Midbrain (tissue), 1 donor: ENCODE measurements at regions not wholly inside any gene's neighbourhood (a gene's known extent, or its start where the extent isn't known, plus 50 kb on each side); places are given as distances from the start of the nearest gene placed in this dataset.

ENCODE experiments used
- DNase-seq: peaks from one replicate; lab custom pipeline; 2025; lab: John Stamatoyannopoulos, UW

DNA sequence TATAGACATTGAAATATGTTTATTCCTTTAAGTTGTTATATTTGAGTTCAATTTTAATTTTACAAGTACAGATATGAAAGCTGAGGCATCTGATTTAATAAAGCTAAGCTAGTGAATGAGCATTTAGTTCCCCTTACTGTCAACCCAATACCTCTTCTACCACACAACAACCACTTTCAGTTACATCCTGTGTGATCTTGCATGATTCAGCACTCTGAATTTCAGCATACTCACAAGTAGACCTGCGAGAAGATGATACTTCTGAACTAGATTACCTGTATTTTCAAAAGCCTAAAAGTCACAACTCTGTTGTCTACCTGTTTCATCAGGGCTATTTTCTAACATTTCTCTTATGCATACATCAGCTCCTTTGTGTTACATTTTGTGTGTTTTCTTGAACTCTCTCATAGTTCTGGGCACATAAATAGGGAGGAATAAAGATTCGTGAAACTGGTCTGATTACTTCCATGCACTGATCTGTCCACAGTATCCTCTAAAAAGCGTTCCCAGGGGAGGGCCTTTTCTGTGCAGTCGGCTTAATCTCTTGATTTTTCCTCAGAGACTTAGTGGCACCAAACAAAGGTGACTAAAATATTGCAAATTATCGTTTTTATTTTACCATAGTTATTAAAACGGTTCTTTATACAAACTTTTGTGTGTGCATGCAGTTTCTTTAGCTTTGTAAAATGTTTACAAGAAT lies 2025.5 kb upstream of the NUDT12 start:
- DNase-seq = no peak

DNA sequence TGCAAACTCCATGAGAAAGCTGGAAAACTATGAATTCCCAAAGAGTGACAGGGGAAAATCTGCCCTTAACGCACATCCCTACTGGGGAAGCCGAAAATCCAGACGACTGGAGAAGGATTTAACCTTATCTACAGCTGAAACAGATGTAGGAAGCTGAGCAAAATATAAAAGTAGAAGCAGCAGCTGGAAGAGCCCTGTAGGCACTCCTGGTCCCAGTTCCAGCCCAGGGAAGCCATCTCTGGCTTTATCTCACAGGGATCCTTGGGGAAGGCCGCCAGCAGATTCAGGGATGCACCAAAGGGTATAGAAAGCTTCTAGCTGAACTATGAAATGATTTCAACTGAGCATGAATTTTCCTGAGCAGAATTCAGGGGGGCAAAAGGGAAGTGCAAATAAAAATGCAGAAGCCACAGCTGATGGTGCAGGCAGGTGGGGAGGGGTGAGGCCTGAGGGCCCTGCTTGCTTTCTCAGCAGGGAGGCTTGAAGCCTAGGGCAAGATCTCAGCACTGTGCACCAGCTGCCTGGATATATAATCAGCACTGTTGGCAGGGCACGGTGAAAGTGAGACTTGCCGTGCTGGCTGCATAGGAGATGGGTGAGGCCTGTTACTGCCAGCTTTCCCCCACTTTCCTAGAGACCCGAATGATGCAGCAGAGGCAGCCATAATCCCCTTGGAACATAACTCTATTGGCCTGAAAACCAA lies 2019.5 kb upstream of the NUDT12 start:
- DNase-seq = no peak

DNA sequence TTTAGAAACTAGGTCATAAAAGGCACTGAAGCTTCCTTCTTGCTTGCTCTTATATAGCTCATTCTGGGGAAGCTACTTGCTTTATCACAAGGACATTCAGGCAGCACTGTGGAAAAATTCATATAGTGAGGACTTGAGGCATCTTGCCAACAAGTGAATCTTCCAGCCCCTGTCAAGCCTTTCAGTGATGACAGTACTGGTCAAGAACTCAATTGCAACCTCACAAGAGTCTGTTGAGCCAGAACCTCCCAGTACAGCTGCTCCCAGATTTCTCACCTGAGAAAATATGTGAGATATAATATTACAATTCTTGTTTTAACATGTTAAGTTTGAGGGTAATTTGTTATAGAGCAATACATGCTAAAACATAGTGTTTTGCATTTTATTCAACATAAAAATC lies 2011.0 kb upstream of the NUDT12 start:
- DNase-seq = no peak

DNA sequence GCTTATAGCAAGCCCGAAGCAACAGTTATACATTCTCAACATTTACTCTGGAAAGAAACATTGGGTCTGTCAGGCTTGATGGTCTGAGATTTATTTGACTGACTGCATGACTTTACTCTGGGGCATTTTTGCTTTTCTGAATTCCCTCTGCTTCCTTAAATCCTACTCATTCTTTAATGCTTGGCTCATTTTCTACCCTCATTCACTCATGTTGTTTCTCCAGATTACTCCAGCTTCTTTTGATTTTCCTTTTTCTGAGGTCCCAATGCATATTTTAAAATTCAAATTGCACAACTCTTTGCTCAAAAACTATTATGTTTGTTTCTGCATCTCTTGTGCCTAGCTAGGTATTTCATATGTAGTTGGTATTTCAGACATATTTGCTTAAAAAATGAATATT lies 2002.9 kb upstream of the NUDT12 start:
- DNase-seq = no peak

DNA sequence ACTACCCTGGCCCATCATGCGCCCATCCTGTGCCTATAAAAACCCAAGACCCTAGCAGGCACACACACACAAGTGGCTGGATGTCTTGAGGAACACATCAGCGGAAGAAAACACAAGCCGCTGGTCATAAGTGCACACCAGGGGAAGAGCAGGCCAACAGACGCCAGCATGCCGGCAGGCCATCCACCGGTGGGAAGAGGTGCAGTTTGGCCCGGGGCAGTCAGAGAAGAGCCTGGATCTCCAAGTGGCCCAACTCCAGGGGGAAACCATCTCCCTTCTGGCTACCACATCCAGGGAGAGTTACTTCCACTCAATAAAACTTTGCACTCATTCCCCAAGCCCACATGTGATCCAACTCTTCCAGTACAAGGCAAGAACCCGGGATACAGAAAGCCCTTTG lies 2001.3 kb upstream of the NUDT12 start:
- DNase-seq = no peak

DNA sequence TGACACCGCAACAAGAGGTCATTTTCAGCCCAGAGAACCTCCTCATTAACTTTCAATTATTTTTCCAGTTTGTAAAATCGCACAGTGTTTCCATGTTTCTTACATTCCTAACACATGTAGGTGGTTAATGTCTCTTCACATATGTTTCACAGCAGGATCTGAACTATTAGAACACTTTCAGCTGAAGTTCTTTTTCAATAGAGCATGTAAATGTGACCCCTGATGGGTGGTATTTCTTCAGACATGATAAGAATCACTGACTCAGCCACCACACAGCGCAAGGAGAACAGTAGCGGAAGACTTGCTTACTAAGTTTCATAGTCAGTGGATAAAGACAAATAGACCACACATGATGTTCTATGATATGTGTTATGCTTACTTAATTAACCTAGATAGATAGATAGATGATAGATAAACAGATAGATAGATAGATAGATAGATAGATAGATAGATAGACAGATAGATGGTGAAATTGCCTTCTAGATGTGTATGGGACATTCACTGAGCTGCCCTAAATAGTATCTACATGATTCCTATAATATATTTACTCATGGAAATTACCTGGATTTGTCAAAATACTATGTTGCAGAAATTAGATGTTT lies 1992.1 kb upstream of the NUDT12 start:
- DNase-seq = no peak

DNA sequence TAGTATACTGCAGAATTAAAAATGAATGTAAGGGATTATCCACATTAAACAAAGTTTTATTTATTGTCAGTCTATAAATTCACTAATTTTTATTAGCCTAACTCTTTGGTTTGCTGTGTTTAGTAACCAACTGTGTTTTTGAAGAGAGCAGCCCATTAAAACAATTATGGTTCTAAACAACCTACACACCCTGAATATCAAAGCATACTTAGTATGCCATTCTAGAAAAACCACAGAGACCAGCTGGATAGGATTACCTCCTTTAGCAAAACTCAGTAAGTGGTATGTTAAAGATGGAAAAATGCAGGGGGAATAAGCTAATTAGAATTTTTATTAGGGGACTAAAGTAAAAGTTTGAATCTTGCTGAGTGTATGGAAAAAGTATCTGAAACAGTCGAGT lies 1981.7 kb upstream of the NUDT12 start:
- no peak for DNase-seq

DNA sequence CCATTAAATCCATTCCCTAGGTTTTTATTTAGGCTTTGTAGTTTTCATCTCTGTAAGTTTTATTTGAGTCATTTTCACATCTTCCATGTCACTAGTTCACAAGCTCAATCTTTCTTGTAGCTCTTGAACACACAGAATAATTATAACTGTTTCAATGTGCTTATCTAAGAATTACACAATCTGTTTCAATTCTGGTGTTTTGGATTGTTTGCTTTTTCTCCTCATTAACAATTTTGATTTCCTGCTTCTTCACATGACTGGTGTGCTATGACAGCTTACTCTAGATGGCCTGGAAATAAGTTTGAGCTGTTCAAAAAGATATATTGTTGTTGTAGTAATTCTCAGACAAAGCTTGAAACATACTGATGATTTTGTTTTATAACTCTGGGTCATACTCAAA lies 1974.1 kb upstream of the NUDT12 start:
- DNase-seq = no peak

DNA sequence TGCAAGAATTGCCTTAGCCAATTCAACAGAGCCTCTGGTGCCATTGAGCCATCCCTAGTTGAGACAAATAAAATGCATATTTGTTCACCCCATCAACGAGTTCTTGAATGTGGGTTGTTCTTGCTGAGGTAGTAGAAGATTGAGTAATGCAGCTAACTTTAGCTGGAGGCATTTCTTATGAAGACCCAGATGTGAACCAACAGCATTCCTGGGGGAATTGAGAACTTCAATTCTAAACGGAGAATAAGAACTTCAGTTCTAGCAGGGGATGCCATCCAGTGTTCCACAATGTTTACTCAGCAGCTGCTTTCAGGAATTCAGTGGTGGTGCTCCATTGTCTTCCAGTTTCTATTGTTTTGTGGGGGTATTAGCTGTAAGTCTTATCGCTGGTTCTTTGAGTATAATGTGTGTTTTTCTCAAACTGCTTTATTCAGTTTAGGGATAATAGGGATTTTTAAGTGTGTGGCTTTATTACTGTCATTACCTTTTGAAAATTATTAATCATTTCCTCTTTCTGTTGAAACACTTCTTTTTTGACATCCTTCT lies 1968.2 kb upstream of the NUDT12 start:
- no peak for DNase-seq

DNA sequence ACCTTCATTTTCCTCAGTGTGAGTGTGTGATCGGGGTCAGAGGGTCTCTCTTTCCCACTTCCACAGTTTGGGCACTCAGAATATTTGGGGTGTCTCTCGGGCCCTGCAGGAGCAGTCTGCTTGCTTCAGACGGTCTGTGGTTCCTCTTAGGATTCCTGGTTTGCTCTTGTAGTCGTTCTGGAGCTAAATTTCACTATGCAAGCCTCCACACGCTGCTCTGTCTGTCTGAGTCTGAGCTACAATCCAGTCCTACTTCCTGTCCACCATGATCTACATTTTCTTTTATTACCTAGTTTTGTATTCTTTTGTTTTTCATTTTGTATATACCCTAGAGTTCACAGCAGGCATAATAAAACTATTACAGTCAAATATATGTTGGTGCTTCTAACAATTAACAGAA lies 1967.3 kb upstream of the NUDT12 start:
- DNase-seq = no peak

DNA sequence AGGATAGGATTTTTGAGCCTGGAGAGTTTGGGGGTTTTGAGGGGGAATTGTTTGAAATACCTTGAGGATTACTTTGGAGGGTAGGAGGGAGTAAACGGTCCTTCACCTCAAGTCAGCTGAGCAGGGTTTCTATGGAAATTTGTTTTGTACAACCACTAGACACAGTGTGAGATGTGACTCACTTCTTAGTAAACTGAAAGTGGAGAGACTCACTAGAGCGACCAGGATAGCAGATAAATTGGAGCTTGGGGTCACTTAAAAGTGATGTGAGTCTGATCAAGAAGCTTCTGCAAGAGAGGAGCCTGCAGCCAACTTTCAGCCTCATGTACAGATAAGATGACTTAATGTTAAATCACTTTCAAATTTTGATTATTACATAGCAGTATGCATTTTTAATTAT lies 1945.9 kb upstream of the NUDT12 start:
- DNase-seq = no peak

DNA sequence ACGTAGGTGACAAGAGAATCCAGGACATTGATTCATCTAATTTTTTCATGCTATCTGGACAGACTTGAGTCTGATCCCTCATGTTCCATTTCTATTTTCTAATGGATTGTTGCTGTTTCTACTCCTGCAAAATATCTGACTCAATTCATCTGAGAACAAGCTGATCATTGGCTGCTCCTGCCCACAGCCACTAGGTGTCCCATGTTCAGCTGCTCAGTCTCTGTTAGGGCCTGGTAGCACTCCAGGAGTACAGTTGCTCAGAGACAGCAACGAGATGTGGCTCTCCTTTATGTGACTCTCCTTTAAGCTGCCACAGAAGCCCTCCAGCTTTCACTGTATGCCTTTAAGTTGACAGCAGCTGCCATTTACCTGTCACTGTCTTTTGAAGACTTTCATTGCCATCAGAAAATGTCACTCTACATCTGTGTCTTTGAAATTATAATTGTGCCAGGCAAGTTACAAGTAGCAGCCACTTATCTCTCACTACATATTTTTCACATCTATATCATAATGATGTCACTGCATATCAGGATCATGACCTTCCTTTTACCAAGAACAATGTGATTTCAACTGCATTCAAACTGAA lies 1944.2 kb upstream of the NUDT12 start:
- DNase-seq = no peak

DNA sequence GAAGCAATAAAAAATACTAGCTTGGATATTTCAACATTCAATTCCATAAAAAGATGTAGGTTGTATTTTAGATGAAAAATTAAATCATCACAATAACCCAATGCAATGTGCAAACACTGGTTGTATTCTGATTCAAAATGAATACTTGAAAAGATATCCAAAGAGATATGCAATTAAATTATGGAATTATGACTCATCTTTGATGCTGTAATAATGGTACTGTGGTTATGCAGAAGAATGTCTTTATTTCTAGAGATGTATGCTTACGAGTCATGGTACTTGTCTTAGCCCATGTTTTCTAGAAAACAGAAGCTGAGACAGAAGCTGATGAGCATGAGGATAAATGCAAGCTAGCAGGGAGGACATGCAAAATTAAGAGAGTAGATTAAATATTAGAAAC lies 1941.4 kb upstream of the NUDT12 start:
- DNase-seq = no peak

DNA sequence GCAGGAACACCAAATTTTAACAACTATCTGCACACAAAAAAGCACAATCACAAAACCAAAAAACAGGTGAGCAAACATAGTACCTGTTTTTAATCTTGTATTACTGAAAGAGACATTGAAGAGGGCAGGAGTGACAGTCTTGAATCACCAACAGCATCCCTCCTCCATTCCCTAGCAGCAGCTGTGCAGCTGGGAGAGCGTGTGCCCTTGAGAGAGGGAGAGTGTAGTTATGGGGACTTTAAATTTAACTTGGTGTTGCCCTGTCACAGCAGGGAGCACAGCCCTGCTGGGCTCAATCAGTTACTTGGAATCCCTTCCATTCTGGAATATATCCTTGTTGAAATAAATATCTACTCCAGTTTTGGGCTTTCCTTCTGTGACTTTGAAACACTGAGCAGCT lies 1938.7 kb upstream of the NUDT12 start:
- DNase-seq = no peak

DNA sequence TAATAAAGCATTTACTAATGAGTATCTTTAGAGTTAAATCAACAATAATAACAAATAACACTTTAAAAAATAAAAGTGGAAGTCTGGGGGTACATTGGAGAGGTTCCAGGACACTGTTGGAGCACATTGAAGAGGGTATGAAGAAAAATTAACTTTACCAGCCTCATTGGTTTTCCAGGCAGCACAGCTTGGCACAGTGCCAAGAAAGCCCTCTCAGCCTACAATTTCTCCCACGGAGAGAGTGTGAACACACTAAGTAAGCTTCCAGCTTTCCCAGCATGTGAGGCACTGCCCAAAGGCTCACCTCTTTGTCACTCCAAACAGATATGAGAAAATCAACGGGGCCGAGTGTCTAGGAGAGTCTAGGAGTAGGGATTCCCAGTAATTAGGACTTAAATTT lies 1912.8 kb upstream of the NUDT12 start:
- DNase-seq = no peak

DNA sequence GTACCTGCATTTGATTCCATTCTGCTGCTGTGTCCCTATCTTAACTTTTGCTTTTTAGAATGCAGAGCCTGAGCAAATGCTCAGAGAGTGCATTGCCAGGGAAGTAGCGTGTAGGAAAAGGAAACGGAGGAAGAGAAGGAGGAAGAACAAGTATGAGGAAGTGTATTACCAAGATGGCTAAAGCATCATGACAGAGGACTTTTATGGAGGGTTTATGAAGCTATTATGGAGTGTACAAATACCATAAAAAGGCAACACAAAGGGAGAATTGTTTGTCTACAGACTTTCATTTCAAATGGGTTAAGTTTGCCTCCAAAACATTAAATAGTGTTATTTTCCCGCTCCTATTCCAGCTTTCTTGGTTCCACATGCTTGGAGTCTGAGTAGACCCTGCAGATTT lies 1899.8 kb upstream of the NUDT12 start:
- no peak for DNase-seq

DNA sequence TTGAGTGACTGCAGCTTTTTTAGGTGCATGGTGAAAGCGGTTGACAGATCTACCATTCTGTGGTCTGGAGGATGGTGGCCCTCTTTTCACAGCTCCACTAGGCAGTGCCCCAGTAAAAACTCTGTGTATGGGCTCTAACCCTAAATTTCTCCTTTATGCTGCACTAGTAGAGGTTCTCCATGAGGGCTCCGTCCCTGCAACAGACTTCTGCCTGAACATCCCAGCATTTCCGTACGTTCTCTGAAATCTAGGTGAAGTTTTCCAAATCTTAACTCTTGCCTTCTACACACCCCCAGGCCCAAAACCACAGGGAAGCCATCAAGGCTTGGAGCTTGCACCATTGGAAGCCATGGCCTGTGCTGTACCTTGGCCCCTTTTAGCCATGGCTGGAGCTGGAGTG lies 1898.1 kb upstream of the NUDT12 start:
- DNase-seq = no peak

DNA sequence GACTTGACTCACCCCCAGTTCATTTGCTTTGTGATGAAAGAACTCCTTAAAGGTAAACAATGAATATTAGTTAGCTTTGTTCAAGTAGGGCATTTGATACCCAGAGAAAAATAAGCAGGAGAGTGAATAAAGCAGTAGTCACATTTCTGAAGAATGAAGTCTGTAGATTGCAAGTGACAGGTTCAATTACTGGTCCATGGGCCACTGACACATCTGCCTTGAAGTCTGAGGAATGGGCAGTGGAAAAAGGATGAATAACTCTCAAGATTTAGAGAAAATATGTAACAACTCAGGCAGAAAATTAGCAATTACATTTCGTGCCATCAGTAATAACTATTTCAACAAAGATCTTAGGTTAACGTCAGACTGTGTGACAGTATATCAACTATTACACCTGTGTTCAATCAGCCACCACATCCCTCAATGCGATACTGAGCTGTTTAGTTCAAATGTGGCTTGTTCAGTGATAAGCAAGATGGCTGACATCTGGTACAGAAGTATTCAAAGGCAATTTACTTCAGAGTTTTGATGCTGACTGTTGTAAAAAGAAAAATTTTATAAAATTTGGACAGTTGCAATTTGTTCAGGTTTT lies 1890.7 kb upstream of the NUDT12 start:
- DNase-seq = no peak

DNA sequence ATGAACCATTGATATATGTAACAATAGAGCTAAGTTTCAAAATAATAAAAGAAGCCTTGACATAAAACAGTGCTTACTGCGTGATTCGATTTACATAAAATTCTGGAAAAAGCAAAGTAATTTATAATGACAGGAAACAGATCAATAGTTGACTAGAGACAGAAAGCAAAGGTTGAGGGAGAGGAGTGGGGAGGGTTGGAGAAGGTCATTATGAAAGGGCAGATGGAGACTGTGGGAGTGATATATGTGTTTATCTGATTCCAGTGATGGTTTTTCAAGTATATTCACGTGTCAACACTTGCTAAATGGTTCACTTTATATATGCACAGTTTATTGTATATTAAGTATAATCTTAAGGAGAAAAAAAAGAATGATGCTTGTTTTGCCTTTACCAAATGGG lies 1885.7 kb upstream of the NUDT12 start:
- DNase-seq = no peak

DNA sequence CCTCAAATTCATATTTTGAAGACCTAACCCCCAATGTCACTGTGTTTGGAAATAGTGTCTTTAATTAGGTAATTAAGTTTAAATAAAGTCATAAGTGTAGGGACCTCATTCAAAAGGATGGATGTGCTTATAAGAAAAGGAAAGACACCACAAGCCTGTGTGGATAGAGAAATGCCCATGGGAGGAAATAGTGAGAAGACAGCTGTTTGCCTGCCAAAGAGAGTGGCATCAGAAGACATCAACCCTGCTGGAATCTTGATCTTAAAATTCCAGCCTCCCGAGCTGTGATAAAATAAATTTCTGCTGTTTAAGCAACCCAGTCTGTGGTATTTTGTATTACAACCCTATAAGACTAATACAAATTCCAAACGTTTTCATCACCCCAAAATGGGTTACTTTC lies 1867.9 kb upstream of the NUDT12 start:
- DNase-seq = no peak

DNA sequence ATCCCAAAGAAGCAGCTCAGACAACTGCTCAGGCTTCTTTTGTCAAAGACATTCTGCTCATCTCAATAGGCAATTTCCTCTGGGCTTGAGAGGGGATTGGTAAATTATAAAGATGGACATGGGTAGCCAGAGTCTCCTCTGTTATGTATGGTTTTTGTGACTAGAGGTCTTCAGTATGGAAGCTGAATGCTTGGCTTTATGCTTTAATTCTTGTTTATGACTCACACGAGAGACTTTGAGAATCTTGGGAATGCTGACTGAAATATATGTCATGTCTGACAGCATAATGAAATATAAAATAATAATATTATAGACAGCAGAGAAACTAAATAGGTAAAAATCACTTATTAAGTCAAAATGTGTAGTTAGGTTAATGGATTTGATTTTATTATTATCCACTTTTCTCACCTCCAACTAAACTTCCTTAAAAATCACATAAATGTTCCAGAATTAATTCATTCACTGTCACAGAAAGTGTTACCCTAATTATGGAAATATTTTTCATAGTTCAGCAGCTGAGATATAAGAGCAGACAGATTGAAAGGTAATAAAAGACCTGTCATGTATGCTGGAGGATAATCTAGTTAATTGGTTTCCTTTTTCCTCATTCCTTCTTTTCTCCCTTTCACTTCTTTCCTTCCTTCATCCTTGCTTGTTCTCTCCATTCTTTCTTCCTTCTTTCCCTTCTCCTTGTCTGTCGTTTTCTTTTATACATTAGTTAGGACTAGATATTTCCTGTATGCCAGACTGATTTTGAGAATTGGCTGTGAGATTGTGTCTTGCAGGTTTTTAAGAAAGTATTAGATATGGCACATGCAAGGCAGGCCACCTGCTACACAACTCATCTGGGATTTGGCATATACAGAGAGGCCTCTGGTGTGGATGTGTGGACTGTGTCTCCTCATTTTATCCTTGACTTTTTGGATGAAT lies 1866.1 kb upstream of the NUDT12 start:
- no peak for DNase-seq
